Endometrium (tissue), 2 donors: ENCODE measurements at regions not wholly inside any gene's neighbourhood (a gene's known extent, or its start where the extent isn't known, plus 50 kb on each side); places are given as distances from the start of the nearest gene placed in this dataset.

Source experiments
- FAIRE-seq: peaks from 2 replicates; lab custom pipeline; 2012; peaks lifted over from hg19 to GRCh38; lab: Jason Lieb, UNC
- donor health status: control.
- donor health status: control.

DNA sequence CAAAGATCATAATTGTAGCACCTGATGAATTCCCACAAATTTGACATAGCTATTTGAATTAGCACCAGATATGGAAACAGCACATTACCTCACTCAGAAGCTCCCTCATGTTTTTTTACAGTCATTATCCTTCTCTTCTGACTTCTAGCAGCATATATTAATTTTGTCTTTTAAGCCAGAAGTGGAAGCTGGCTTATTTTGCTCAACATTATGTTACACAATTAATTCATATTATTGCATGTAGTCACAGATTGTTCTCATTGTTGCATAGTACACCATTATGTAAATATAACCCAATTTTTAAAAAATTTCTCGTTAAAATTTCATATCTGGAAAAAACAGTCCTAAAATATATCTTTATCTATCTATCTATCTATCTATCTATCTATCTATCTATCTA lies 762.3 kb downstream of the TUSC7 start:
- FAIRE-seq: no peak

DNA sequence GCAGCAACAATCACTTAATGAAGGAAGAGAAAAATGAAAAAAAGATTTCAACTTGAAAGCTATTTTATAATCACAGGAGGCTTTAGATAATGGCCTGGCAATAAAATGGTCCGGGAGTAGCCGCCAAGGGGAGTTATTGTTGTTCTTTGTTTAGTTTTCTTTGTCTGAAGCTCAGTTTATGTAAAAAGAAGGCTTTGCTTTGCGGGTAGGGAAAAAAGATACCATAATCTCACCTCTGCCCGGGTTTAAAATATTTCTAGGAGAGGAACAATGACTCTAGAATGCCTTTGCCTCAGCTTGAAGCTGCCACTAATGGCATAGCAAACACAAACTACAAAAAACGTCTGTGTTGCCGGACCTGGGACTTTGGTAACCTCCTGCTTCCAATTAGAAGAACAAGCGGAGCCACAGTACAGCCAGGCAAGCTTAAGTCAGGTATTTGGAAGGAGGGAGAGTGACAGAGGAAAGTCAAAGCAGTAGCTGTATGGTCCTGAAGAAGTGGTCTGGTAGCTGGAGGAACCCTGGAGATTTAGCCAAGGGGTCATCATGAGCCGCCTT lies 764.5 kb downstream of the TUSC7 start:
- FAIRE-seq: no peak

- no peak for FAIRE-seq
Observed at GRCh38 chr3:117476572-117476971, 767.0 kb downstream of the TUSC7 start.

GRCh38 chr3:117477214-117477755 lies 767.7 kb downstream of the TUSC7 start:
- no peak for FAIRE-seq

GRCh38 chr3:117479095-117479494 lies 769.5 kb downstream of the TUSC7 start:
- no peak for FAIRE-seq

GRCh38 chr3:117480525-117480924 lies 770.9 kb downstream of the TUSC7 start:
- no peak for FAIRE-seq

GRCh38 chr3:117480972-117481371 lies 771.4 kb downstream of the TUSC7 start:
- FAIRE-seq: no peak

DNA sequence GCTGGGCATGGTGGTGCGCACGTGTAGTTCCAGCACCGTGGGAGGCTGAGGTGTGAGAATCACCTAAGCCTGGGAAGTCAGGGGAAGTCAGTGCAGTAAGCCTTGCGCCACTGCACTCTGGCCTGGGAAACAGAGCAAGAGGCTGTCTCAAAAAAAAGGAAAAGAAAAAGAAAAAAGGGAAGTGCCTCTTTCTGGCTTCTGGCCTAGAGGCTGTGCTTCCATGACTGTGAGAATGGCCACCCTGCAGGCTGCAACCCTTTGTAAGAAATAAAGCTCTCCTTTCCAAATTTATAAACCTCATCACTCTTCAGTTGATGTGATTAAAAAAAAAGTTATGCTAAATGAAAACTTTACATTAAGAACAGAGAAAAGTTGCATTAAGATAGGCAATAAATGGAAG lies 774.3 kb downstream of the TUSC7 start:
- FAIRE-seq: no peak

GRCh38 chr3:117485841-117486240 lies 776.3 kb downstream of the TUSC7 start:
- no peak for FAIRE-seq

DNA sequence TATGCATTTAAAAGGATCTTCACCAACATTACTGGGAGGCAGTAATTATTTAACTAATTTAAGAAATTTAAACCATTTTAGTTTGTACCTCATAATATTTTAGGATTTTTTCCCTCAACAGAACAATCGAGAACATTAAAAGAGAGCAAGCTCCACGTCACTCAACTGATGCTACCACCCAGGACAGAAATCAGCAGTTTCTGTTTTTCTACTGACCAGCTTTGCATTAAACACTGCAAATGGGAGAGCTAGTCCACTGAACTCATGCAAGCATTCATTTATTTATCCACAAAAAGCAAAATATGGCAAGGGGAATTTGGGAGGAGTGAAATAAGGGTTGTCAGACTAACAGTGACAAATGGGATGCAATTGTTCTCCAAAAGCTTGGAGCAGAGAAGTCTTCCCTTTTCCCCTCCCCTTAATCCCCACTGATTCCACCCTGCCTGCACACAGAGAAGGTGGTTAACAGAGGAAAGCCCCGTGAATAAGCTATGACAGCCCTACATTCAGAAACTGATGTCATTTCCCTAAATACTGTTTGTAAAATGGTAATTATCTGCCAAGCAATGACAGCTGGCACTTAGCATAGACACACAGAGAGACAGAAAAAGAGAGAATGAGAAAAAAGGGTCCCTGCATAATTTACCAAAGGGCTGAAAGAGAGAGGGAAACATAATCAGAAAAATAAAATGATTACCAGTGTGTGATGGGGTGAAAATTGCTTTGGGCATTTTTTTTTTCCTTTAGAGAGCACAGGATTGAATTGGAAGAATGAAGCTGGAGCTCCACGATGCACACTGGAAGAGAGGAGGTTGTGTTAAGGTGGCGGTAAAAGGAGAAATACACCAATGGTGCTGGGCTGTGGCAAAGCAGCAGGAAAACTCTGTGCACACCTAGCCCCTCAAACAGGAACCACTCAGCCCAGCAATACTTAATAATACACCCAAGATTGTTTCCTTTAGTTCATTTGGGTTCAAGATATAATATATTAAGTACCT lies 777.4 kb downstream of the TUSC7 start:
- FAIRE-seq: no peak

GRCh38 chr3:117488983-117489382 lies 779.4 kb downstream of the TUSC7 start:
- FAIRE-seq: no peak

DNA sequence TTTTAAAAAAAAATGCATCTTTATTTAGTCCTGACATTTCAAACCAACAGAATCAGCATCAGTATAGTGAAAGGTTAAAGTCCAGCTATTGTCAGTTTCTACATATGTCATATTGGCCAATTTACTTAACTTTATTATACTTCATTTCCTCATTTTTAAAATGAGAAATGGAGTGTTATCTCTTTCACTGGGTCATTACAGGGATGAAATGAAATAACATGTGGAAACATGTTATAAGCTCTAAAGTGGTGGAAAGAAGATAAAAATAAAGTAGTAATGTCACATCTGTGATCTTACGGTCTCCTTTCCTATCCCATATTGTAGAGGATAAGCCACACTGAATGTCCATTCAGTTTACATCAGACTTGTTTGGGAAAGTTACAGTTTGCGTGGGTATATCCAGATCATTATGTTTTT lies 780.1 kb downstream of the TUSC7 start:
- no peak for FAIRE-seq

- no peak for FAIRE-seq
Observed at GRCh38 chr3:117490716-117491115, 781.1 kb downstream of the TUSC7 start.

DNA sequence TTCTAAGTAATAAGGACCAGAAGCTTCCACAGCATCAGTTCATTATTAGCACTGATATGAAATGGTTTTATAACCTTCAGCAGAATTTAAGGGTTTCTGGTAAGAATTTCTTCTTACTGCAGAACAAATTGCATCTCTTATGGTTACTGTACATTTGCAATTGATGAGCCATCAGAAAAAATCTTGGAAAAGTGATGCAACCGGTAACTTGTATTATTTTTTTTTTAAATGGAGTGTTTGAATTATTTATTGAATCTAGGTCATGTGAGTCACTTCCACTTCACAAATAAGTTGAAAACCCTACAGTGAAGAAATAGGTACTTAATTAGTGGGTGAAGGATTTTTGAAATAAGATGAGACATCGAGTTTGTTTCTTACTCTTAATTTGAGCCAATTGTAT lies 786.0 kb downstream of the TUSC7 start:
- FAIRE-seq: no peak

- no peak for FAIRE-seq
Observed at GRCh38 chr3:117499189-117499870, 789.8 kb downstream of the TUSC7 start.

DNA sequence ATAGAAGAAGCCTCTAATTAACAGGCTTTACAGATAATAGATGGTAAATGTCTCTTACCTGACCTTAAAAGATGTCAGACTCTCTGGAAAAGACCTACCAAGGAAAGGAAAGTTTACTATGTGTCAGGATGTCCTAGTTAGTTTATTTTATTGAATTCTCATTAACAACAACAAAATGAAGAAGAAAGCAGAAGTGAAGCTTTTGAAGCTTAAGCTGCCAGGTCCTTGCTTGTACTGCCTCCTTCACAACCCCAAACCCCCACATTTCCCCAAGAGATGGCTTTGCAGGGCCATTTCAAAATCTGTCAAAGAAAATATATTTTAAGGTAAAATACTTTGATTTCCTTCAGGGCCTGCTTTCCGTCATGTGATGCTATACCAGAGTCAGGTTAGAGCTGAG lies 798.4 kb downstream of the TUSC7 start:
- no peak for FAIRE-seq

GRCh38 chr3:117509858-117510257 lies 800.3 kb downstream of the TUSC7 start:
- FAIRE-seq: no peak

- no peak for FAIRE-seq
Observed at GRCh38 chr3:117510396-117510795, 800.8 kb downstream of the TUSC7 start.

DNA sequence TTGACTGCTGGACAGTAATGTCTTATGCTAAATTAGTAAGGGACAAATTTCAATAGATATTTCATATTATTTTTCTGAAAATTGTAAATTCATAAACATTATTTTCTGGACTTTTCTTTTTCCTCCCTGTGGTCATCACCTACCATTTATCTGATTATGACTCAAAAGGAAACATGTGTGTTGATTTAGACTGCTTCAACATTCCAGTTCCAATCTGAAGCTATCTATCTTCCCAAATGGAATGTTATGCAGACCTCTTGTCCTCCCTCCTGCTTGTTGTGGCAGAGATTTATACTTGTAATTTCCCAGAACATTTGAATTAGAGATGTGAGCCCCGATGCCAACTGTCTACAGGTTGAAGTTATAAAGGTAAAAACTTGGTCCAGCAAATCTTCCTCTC lies 803.4 kb downstream of the TUSC7 start:
- FAIRE-seq: no peak

DNA sequence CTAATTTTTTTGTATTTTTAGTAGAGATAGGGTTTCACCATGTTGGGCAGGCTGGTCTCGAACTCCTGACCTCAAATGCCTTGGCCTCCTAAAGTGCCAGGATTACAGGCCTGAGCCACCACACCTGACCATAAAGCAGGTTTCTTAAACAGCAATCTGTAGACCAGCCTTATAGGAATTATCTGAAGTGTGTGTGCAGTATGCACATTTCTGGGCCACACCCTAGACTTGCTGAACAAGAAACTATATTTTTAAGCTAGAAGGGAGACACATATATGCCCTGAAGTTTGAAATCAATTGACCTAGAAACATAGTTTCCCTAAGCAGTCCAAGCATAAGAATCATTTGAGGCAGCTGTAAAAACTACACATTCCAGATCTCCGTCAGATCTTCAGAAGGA lies 805.7 kb downstream of the TUSC7 start:
- no peak for FAIRE-seq

DNA sequence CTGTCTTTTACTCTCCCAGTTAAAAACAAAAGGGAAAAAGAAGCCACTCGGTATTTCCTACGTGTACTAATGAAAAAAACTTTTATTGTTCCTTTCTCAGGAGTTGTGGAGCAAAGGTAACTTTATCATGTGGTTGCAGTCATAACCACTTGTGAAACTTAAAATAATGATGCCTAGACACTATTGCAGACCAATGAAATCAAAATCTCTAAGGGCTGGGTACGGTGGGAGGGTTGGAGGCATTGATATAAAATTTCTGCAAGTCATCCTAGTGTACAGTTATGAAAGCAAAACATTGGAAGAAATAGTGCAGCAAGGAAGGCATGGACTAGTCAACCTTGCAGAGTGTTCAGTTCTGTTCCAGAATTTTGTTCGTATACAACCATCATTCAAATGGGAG lies 808.8 kb downstream of the TUSC7 start:
- FAIRE-seq: no peak

DNA sequence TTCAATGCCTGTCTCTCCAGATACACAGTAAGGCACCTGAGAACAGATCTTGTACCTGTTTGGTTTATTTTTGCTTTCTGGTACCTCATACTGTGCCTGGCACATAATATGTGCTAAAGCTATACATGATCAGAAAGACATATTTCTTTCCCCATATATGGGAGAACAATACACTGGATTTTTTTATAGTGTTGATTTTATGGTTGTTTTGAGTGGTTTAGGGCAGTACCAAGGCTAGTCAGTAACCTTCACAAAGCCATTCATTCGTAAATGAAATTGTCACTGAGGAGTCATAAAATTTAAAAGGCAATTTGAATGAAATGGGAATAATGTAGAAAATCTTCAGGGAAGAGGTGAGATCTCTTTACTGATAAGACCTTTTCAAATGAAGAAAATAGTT lies 810.2 kb downstream of the TUSC7 start:
- no peak for FAIRE-seq

- no peak for FAIRE-seq
Observed at GRCh38 chr3:117520582-117520981, 811.0 kb downstream of the TUSC7 start.
